Muscle of leg (tissue), 3 donors: ENCODE measurements at regions not wholly inside any gene's neighbourhood (a gene's known extent, or its start where the extent isn't known, plus 50 kb on each side); places are given as distances from the start of the nearest gene placed in this dataset.

ENCODE experiments used
- DNase-seq: peaks from one replicate; pipeline ENCODE4 v3.0.0; 2013
- H3K27ac ChIP-seq: one replicate; pipeline ENCODE4 v1.5.1; 2013; ENCODE audit warnings: mild to moderate bottlenecking, low read length, control low read depth
- H3K27me3 ChIP-seq: one replicate; pipeline ENCODE4 v1.6.1; 2013; ENCODE audit warnings: low read length; ENCODE audit not compliant: control insufficient read depth, insufficient read depth
- H3K36me3 ChIP-seq: one replicate; pipeline ENCODE4 v1.6.1; 2013; ENCODE audit warnings: low read length; ENCODE audit not compliant: control insufficient read depth, insufficient read depth
- H3K4me1 ChIP-seq: one replicate; pipeline ENCODE4 v1.6.1; 2013; ENCODE audit warnings: low read length; ENCODE audit not compliant: control insufficient read depth, insufficient read depth
- H3K4me3 ChIP-seq: one replicate; pipeline ENCODE4 v1.5.1; 2013; ENCODE audit warnings: low read length, control low read depth
- H3K9me3 ChIP-seq: replicated peaks from 2 replicates; pipeline ENCODE4 v1.6.1; 2013; ENCODE audit warnings: low read depth, low read length; ENCODE audit not compliant: control insufficient read depth
- WGBS: methylation state at CpG from one replicate; pipeline ENCODE4 v1.1.5; 2013; ENCODE audit warnings: missing lambda C conversion rate; ENCODE audit not compliant: insufficient coverage; 5-methylcytosine and 5-hydroxymethylcytosine counted together

DNA sequence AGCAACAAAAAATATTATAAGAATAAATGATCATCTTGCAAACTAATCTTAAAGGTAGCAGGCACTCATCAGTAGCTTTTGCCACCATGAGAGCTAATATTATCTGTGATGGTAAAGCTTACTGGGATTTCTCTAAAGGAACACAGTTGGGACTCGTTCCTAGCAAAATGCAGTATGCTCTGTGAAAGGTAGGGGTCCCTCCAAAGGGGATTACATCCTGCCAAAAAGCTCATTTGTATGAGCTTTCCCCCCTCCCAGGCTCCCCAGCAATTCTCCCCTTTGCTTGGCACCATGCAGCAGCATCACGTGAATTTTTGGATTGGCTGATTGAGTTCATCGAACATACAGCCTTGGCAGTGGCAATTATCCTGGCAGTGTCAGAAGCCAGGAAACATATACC is 361.0 kb upstream of the PLSCR5 start:
- Histone ChIP-seq H3K36me3 (no peaks in the 10 kb centered on the region), H3K27me3 (no peaks in the 10 kb centered on the region), H3K9me3 (no peaks in the 10 kb centered on the region), H3K4me1 (no peaks in the 10 kb centered on the region), H3K27ac (no peak overlapping the region), H3K4me3 (no peak overlapping the region)
- WGBS, result 86% methylated on average over 2 of the region's 3 CpGs
- no peak for DNase-seq

DNA sequence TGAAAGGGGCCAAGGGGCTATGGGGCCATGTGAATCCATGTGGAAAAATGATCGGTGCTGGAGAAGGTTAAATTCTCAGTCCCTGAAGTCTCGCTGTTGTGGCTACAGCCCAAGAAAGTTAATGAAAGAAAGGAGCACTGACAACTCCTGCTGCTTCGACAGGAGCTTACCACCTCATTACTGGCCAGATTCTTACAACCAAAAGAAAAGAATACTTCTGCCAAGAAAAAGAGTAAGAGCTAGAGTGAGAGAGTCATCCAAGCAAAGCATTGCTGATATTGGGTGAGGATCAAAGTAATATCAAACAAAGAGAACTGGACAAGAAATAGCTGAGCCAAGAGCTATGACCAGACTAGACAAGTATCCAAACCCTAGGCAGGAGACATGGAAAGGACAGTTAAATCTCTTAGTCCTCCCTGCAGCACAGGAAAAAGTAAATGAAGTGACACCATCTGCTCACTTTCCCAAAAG is 348.4 kb upstream of the PLSCR5 start:
- Histone ChIP-seq H3K27ac (no peak overlapping the region), H3K27me3 (no peaks in the 10 kb centered on the region), H3K36me3 (no peaks in the 10 kb centered on the region), H3K4me1 (no peaks in the 10 kb centered on the region), H3K9me3 (no peaks in the 10 kb centered on the region), H3K4me3 (no peak overlapping the region)
- DNase-seq, result peak; percentile 85
- WGBS, result 17% methylated on average over 1 of the region's 3 CpGs

DNA sequence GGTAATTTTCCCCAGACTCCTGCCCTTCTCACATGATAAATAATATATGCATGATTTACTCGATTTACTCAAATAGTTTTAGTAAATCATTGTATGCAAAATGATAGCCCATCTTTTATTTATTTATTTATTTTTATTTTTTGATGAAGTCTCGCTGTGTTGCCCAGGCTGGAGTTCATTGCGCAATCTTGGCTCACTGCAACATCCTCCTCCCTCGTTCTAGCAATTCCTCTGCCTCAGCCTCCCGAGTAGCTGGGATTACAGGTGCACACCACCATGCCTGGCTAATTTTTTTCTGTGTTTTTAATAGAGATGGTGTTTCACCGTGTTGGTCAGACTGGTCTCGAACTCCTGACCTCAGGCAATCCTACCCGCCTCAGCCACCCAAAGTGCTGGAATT is 343.8 kb upstream of the PLSCR5 start:
- DNase-seq, result no peak
- Histone ChIP-seq H3K9me3 (no peaks in the 10 kb centered on the region), H3K36me3 (no peaks in the 10 kb centered on the region), H3K27me3 (no peaks in the 10 kb centered on the region), H3K4me3 (no peak overlapping the region), H3K4me1 (no peaks in the 10 kb centered on the region), H3K27ac (no peak overlapping the region)
- WGBS, result no CpG with 5 or more reads among the region's 8 CpGs

DNA sequence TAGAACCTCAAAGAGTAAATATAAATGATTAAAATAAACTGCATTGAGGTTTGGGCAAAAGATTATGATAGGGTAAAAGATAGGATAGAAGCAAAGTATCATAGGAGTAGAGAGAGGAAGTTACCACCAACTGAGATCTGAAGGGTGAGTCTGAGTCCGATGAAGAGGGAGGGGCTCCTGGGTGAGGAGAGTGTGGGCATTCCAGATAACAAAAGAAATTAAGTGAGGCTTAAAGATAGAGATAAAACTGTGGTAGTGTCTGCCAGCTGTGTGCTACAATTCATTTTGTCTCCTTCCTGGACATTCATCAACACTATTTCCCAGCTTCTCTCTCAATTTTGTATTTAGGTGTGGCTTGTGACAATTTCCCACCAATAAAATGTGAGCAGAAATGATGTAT is 343.0 kb upstream of the PLSCR5 start:
- H3K36me3 ChIP-seq, result no peaks in the 10 kb centered on the region
- H3K9me3 ChIP-seq, result no peaks in the 10 kb centered on the region
- no peak overlapping the region for H3K27ac ChIP-seq
- DNase-seq, result no peak
- no peak overlapping the region for H3K4me3 ChIP-seq
- H3K27me3 ChIP-seq, result no peaks in the 10 kb centered on the region
- H3K4me1 ChIP-seq, result no peaks in the 10 kb centered on the region
- WGBS, result no CpG with 5 or more reads among the region's 1 CpG

DNA sequence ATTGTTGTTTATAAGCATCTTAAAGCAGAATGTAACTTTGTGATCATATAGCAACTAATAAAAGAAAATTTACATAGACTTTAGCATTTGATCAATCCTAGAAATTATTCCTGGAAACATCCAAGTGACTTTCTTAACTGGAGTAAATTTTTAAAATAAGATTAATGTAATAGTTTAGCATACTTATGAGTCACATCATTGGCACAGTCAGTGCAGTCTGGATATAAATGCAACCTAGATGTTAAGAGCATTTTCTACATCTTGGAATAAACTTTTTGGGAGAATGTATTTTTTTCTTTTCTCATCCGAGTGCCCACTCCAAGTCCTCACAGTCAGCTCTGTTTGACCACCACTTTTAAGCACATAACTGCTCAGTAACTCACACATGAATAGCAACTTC is 324.6 kb upstream of the PLSCR5 start:
- Histone ChIP-seq H3K27ac (no peak overlapping the region), H3K36me3 (no peaks in the 10 kb centered on the region), H3K9me3 (no peaks in the 10 kb centered on the region), H3K4me3 (no peak overlapping the region), H3K27me3 (no peaks in the 10 kb centered on the region), H3K4me1 (no peaks in the 10 kb centered on the region)
- no CpG with 5 or more reads among the region's 1 CpG for WGBS
- peak; percentile 20 for DNase-seq

DNA sequence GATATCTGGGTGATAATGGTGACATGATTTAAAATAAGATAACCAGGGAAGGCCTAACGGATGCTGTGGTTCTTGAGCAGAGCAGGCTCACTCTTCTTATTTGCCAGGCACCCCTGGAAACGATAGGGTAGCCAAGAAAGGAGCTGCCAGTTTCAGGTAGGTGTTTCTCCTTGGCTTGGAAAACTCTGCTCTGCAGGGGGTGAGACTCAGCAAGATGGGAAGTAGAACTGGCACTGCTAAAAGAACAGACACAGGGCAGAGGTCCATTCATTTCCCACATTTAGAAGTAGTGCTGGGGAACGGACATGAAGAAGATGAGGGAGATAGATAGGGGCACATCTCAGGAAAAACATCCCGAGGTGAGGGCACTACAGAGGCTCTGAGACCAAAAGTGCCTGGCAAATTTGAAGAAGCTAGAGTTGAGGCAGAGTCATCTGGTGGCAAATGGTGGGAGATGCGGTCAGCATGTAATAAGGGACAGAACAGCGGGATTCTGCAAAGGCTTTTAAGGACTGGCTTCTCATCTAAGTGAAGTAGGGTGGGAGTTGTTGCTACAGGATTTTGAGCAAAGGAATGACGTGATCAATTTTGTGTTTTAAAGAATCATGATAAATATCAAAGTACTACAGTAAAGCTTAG is 323.4 kb upstream of the PLSCR5 start:
- no peaks in the 10 kb centered on the region for H3K9me3 ChIP-seq
- no peaks in the 10 kb centered on the region for H3K36me3 ChIP-seq
- WGBS, result 81% methylated on average over 6 of the region's 7 CpGs
- DNase-seq, result no peak
- H3K4me3 ChIP-seq, result no peak overlapping the region
- no peaks in the 10 kb centered on the region for H3K27me3 ChIP-seq
- no peaks in the 10 kb centered on the region for H3K4me1 ChIP-seq
- no peak overlapping the region for H3K27ac ChIP-seq

DNA sequence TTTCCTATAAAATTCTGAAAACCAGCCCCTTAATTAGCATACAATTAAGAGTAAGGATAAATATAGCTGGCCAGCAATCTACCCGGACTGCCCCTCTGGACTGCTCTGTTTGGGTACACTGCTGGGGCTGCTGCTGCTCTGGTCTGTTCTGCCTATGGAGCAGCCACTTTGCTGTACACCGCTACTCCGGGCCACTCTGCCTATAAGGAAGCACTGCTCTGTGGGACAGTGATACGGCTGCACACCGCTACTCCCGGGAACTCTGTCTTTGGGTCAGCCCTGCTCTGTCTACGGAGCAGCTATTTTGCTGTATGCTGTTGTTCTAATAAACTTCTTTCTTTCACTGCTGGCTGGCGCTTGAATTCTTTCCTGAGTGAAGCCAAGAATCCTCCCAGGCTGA is 316.5 kb upstream of the PLSCR5 start:
- Histone ChIP-seq H3K27me3 (no peaks in the 10 kb centered on the region), H3K4me1 (no peaks in the 10 kb centered on the region), H3K9me3 (no peaks in the 10 kb centered on the region), H3K4me3 (no peak overlapping the region), H3K36me3 (no peaks in the 10 kb centered on the region), H3K27ac (no peak overlapping the region)
- 82% methylated on average over 6 of the region's 8 CpGs for WGBS
- DNase-seq, result peak; percentile 18

DNA sequence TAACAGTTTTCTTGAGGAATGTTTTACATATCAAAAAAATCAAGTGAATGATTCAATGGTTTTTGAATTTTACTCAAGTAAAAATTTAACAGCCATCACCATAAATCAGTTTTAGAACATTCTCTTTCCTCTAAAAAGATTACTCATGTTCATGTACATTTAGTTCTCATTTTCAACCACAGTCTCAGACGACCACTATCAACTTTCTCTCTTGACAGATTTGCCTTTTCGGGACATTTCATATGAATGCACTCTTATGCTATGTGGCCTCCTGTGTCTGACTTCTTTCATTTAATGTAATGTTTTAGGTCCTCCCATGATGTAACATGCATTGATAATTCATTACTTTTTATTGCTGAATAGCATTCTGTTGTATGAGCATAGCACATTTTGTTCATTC is 309.3 kb upstream of the PLSCR5 start:
- Histone ChIP-seq H3K4me1 (no peaks in the 10 kb centered on the region), H3K4me3 (no peak overlapping the region), H3K36me3 (no peaks in the 10 kb centered on the region), H3K27ac (no peak overlapping the region), H3K9me3 (no peaks in the 10 kb centered on the region), H3K27me3 (no peaks in the 10 kb centered on the region)
- WGBS, result no CpG with 5 or more reads among the region's 2 CpGs
- DNase-seq, result no peak

DNA sequence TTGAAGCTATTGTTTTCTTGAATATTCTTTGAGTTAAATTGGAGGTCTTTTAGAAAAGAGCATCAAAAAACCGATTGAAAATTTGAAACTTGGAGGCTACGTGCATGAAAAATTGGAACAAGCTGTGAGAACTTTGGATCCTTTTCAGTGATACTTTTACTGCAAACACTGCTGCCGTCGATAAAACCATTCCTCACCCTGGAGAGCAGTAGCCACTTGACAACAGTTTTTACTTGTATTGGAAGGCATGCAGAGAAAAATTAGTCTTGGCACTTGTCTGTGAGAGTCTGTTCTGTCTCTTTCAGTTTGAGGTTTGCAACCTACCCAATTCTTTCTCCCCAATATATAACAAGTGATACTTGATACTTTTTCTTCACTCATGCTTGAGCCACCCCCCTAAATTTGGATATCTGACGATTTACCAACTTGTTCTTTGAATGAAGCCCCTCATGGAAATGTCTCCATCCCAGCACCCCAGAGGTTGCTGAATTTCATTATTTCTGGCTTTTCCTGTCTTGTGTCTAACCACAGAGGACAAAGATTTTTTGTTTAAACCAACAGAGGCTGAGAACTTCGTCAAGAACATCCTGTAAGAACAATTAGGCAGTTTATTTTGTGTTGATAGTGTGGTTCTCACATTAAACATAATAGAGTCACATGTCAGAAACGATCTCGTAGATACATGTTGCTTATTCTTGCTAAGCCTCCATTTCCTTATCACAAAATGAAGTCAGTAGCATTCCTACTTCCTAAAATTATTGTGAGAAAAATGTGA is 307.3 kb upstream of the PLSCR5 start:
- peak; percentile 31 for DNase-seq
- WGBS, result 21% methylated on average over 2 of the region's 8 CpGs
- Histone ChIP-seq H3K4me3 (no peak overlapping the region), H3K4me1 (no peaks in the 10 kb centered on the region), H3K36me3 (no peaks in the 10 kb centered on the region), H3K9me3 (no peaks in the 10 kb centered on the region), H3K27me3 (no peaks in the 10 kb centered on the region), H3K27ac (no peak overlapping the region)

DNA sequence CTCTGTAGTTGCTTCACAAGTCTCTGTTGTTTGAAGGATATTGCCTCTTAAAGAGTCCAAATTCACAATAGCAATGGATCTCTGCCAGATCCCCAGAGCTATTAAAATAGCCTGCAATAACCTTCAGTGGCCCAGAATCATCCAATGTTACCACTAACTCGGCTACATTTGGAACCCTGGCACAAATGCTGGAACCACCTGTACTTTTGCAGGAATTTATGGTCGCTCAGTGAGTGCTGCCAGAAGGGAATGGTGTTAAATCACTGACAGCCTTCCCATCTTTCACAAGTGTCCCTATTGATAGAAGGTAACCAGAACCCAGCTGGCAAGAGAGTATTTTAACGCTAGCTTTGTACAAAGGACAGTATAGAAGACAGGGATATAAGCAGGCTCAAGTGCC is 298.8 kb upstream of the PLSCR5 start:
- H3K27ac ChIP-seq, result no peak overlapping the region

More for the DNA sequence above, 298.8 kb upstream of the PLSCR5 start:
- Histone ChIP-seq H3K36me3 (no peaks in the 10 kb centered on the region), H3K27me3 (no peaks in the 10 kb centered on the region), H3K9me3 (no peaks in the 10 kb centered on the region), H3K4me3 (no peak overlapping the region), H3K4me1 (no peaks in the 10 kb centered on the region)
- WGBS, result 0% methylated on average over 1 of the region's 3 CpGs
- peak; percentile 18 for DNase-seq
